WI38 (cell line): ENCODE measurements at regions not wholly inside any gene's neighbourhood (a gene's known extent, or its start where the extent isn't known, plus 50 kb on each side); places are given as distances from the start of the nearest gene placed in this dataset.
"Not testable (repeated sequence)": the region's sequence is repeated elsewhere in the genome, so short reads cannot be mapped to it uniquely, and the experiment has no call there.

Experiments
- H3K4me3 ChIP-seq: 2 replicates; pipeline ENCODE4 v1.5.1; 2011; ENCODE audit warnings: low read depth, mild to moderate bottlenecking, control low read depth, low read length
- TF ChIP-seq, protein P1 (sequence below): IDR thresholded peaks from 2 replicates; pipeline ENCODE4 v1.5.1; 2012; ENCODE audit warnings: low read depth, mild to moderate bottlenecking, control low read depth, low read length

DNA sequence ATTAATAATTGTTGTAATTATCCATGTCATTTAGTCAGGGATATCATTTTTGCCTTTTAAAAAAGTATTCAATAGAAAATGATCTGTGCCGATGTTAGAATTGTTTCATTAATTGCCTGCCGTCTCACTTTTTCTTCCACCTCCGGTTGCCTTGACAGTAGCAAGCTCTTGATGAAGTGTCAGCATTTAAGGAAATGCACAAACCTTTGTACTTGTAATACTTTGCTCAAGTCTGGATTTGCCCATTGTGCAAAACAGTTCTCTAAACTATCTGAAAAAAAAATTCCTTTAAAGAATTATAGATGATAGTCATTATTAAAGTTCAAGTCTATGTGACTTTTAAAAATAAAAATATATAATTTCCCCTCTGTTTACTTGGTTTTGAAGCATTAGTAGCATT, 619.7 kb downstream of the GATA3 start:
- H3K4me3 ChIP-seq: no peak overlapping the region
- TF ChIP-seq, protein P1, sequence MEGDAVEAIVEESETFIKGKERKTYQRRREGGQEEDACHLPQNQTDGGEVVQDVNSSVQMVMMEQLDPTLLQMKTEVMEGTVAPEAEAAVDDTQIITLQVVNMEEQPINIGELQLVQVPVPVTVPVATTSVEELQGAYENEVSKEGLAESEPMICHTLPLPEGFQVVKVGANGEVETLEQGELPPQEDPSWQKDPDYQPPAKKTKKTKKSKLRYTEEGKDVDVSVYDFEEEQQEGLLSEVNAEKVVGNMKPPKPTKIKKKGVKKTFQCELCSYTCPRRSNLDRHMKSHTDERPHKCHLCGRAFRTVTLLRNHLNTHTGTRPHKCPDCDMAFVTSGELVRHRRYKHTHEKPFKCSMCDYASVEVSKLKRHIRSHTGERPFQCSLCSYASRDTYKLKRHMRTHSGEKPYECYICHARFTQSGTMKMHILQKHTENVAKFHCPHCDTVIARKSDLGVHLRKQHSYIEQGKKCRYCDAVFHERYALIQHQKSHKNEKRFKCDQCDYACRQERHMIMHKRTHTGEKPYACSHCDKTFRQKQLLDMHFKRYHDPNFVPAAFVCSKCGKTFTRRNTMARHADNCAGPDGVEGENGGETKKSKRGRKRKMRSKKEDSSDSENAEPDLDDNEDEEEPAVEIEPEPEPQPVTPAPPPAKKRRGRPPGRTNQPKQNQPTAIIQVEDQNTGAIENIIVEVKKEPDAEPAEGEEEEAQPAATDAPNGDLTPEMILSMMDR: no peak

DNA sequence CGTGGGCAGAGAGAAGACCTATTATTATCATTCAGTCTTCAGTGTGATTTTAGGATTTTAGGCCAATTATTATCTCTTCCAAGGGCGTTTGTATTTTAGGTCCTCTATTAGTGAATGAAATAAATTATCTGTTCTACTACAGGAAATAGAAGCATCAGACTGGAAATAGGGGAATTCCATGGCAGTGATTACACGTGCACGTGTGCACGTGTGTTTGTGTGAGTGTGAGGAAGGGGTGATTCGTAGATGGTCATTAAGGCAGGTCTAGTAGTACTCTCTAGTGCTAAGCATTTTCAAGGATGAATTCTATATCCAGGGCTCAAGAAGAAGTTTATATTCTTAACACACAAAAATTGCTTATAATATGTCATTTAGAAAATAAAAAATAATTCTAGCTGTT, 623.2 kb downstream of the GATA3 start:
- no peak overlapping the region for H3K4me3 ChIP-seq
- TF ChIP-seq, protein P1: no peak

DNA sequence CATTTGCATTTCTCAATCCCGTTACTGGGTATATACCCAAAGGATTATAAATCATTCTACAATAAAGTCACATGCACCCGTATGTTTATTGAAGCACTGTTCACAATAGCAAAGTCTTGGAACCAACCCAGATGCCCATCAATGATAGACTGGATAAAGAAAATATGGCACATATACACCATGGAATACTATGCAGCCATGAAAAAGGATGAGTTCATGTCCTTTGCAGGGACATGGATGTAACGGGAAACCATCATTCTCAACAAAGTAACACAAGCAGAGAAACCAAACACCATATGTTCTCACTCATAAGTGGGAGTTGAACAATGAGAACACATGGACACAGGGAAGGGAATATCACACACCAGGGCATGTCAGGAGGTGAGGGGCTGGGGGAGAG, 630.4 kb downstream of the GATA3 start:
- not testable (repeated sequence) for H3K4me3 ChIP-seq

DNA sequence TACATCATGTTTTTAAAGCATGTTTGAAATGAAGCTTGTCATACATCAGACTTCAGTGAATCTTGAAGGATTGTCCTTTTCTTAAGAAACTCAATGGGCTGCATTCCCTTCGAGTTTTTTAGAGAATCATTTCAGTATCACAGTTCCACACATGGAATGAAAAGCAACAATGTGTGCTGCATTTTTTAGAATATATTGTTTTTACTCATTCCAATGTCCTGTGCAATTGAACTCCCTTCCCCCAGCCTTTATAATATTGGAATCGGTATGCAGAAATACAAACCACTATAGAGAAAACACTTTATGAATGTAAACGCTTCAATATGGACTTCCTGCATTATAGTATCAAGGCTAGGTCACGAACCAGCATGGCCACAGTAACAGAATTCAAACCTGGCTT, 634.4 kb downstream of the GATA3 start:
- TF ChIP-seq, protein P1: no peak
- no peak overlapping the region for H3K4me3 ChIP-seq

DNA sequence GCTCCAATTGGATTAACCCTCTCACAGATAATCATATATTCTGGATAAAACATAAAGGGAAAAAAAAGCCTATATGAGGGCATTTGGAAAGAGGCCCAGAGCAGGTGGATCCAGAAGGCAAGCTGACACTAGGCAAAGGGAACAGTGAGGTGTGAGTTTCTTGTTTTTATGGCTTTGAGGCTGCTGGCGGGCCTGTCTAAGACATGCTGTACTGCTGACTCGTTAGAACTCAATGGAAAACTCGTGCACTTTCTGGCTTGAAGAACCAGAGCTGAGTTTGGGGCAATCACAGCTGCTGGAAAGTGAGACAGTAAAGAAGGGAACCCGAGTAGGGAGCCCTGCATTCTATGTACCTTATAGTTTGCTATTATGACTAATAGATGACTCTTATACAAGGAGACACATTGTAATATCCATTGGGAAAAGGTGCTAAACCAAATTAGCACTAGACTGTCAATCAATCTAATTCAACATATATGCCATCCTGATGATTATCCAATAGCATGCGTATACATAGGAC, 637.1 kb downstream of the GATA3 start:
- H3K4me3 ChIP-seq: no peak overlapping the region
- TF ChIP-seq, protein P1: no peak

DNA sequence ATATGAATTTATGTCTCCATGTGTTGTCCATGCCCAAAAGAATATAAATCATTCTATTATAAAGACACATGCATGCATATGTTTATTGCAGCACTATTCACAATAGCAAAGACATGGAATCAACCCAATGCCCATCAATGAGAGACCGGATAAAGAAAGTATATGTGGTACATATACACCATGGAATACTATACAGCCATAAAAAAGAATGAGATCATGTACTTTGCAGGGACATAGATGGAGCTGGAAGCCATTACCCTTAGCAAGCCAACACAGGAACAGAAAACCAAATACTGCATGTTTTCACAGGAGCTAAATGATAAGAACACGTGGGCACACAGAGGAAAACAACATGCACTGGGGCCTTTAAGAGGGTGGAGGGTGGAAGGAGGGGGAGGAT, 639.1 kb downstream of the GATA3 start:
- H3K4me3 ChIP-seq: not testable (repeated sequence)

DNA sequence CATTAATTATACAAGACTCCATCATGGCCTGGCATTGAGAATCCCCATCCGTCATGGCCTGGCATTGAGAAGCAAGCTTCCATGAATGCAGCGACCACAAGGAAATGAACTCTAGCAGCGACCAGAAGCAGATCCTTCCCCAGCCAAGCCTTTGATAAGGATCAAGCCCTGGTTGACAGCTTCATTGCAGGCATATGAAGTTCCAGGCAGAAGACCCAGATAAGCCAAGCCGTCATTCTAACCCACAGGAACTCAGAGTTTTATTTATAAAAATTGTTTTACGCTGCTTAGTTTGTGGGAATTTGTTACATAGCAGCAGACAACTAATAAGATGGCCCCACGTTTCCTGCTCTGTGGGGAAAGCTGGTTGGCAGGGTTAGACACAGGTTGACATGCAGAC, 642.3 kb downstream of the GATA3 start:
- H3K4me3 ChIP-seq: no peak overlapping the region
- TF ChIP-seq, protein P1: no peak

DNA sequence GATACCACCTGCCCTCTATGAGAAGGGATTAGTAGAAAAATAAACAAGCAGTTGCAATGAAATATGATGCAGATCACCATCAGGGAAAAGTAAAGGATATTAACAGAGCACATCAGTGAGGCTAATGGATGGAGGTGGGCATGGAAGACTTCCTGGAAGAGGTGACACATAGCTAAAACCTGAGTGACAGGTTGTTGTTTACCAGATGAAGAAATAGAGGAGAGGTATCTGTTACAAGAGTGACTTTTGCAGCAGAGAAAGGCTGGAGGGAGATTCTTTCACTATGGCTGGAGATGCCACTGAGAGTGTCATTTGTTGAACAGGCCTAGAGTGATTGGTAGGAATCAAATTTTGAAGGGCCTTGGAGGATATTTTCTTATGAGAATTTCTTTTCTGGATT, 646.2 kb downstream of the GATA3 start:
- TF ChIP-seq, protein P1: no peak

More for the DNA sequence above, 646.2 kb downstream of the GATA3 start:
- H3K4me3 ChIP-seq: no peak overlapping the region
